NCI-H2107 treated with DMSO at 0.1 percent for 48 hours (cell line): ENCODE measurements at regions not wholly inside any gene's neighbourhood (a gene's known extent, or its start where the extent isn't known, plus 50 kb on each side); places are given as distances from the start of the nearest gene placed in this dataset.
"Not testable (repeated sequence)": the region's sequence is repeated elsewhere in the genome, so short reads cannot be mapped to it uniquely, and the experiment has no call there.

Experiments
- DNase-seq: peaks from one replicate; lab custom pipeline; 2025; ENCODE audit not compliant: unreplicated experiment; lab: John Stamatoyannopoulos, UW

GRCh38 chr11:33434294-33434693 lies 177.1 kb downstream of the HIPK3 start:
- DNase-seq = no peak

- DNase-seq = not testable (repeated sequence)
Observed at GRCh38 chr11:33428435-33428834, 171.3 kb downstream of the HIPK3 start.

- DNase-seq = no peak
Observed at GRCh38 chr11:33420959-33421566, 163.9 kb downstream of the HIPK3 start.

DNA sequence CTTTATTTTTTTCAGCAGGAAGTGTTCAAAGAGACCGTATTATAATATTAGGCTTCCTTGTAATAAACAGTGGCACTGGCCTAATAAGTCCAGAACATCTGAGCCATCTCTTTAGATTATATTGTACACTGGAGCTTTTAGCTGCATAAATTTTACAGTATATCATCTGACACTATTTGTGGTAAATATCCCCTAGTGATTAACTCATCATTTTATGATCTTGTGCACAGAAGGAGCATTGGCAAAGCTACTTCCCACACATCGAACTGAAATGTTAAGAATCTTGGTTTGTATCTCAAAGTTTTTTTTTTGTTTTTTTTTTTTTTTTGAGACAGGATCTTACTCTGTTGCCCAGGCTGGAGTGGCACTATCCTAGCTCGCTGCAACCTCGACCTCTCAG lies 162.7 kb downstream of the HIPK3 start:
- no peak for DNase-seq

DNA sequence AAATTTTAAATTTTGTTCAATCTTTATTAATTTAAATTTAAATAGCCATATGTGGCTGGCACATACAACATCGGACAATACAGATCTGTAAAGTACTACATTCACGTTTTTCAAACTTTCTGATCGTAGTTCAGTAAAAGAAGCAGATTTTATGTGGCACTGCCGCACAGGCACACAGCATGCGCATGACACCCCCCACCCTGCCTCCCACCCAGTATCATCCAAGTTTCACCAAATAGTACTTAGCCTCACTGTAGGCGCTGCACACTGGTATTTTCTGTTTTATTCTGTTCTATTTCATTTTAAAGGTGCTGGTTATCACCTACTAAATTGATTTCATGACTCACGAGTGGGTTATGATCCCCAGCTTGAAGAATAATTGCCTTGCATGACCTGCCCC lies 159.9 kb downstream of the HIPK3 start:
- no peak for DNase-seq

DNA sequence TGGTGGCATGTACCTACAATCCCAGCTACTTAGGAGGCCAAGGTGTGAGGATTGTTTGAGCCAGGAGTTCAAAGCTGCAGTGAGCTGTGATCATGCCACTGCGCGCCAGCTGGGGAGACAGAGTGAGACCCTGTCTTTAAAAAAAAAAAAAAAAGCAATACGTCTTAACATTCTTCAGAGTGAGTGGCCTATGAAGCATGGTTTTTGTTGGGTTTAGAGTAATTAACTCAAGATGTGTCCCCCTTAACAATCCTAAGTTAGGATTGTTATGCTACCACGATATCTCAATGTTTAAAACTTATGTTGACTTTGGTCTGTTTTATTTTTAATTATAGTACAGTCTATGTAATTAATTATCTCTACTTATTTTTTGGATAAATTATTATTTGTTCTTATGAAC lies 156.1 kb downstream of the HIPK3 start:
- no peak for DNase-seq

- no peak for DNase-seq
Observed at GRCh38 chr11:33412241-33412640, 155.1 kb downstream of the HIPK3 start.

GRCh38 chr11:33411751-33412150 lies 154.6 kb downstream of the HIPK3 start:
- DNase-seq = no peak

DNA sequence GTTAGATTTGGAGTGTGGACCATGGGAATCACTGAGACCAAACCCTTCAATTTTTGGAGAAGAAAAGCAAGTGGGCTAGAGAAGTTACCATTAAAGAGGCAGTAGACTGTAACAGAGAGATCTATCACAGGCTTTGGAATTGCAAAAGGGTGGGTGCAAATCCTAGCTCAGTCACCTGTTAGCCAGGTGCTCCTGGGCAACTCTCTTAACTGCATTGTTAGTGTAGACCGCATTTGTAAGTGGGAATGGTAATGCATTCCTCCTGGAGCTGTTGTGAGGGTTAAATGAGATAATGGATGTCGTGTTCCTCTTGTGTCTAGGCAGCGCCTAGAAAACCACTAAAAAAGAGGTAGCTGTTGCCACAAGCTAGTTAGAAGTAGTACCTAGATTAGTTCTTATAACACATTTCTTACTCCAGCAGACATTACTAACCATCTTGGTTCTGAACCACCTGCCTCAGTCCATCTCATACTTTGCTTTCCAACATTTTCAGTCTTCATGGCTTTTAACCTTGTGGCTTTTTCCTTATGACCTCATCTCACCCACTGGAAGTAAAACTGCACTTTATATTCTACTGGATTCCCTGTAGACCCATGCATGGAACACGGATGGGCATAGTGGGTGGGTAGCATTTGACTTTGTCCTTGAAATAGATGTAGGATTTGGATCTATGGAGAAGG lies 153.0 kb downstream of the HIPK3 start:
- DNase-seq = no peak
